PC-3 (cell line): ENCODE measurements at regions not wholly inside any gene's neighbourhood (a gene's known extent, or its start where the extent isn't known, plus 50 kb on each side); places are given as distances from the start of the nearest gene placed in this dataset.

ENCODE experiments used
- ATAC-seq: fragments of 200-7000 bp; cut with Tn5 transposase; 2 replicates; pipeline ENCODE4 v1.9.1; 2020; ENCODE audit warnings: mild to moderate bottlenecking, moderate library complexity
- BruUV-seq: library from RNA; stranded (reverse); fragments of 400-500 nt; replicated peaks from 2 replicates; lab custom pipeline; 2021; lab: Mats Ljungman, UMichigan
- CTCF ChIA-PET: fragments of 300-600 bp; sonication (Branson Sonifier 250); formaldehyde crosslinking; loops from one replicate; lab custom pipeline; 2022; ENCODE audit warnings: antibody characterized with exemption; lab: Charles Lee
- POLR2A ChIA-PET: fragments of 300-600 bp; sonication (Branson Sonifier 250); formaldehyde crosslinking; loops from one replicate; lab custom pipeline; 2022; ENCODE audit warnings: antibody characterized with exemption; ENCODE audit not compliant: unreplicated experiment; lab: Charles Lee
- DNase-seq: peaks from one replicate; pipeline ENCODE4 v3.0.0-alpha.2; 2015
- H2AFZ ChIP-seq: fragments of 300-600 bp; sonication (generic); 2 replicates; pipeline ENCODE4 v1.6.0; 2016; ENCODE audit warnings: antibody characterized with exemption, low read length
- H3F3A ChIP-seq: fragments of 300-600 bp; sonication (generic); one replicate; pipeline ENCODE4 v1.6.0; 2017; ENCODE audit warnings: antibody characterized with exemption, low read length, control low read depth, mild to moderate bottlenecking; ENCODE audit not compliant: unreplicated experiment
- H3K27ac ChIP-seq: fragments of 300-600 bp; sonication (generic); 2 replicates; pipeline ENCODE4 v1.5.1; 2016; ENCODE audit warnings: mild to moderate bottlenecking, low read length
- H3K27me3 ChIP-seq: fragments of 300-600 bp; sonication (generic); 2 replicates; pipeline ENCODE4 v1.6.1; 2016; ENCODE audit warnings: low read length, mixed read lengths
- H3K36me3 ChIP-seq: fragments of 300-600 bp; sonication (generic); 2 replicates; pipeline ENCODE4 v1.6.1; 2016; ENCODE audit warnings: low read depth, mixed run types, low read length, mixed read lengths
- H3K4me1 ChIP-seq: fragments of 300-600 bp; sonication (generic); 2 replicates; pipeline ENCODE4 v1.5.1; 2016; ENCODE audit warnings: low read length; ENCODE audit not compliant: insufficient read depth
- H3K4me2 ChIP-seq: fragments of 300-600 bp; sonication (generic); 2 replicates; pipeline ENCODE4 v1.6.0; 2016; ENCODE audit warnings: low read length
- H3K4me3 ChIP-seq: fragments of 300-600 bp; sonication (generic); 2 replicates; pipeline ENCODE4 v1.5.1; 2016; ENCODE audit warnings: mild to moderate bottlenecking, low read length, mixed read lengths
- H3K79me2 ChIP-seq: fragments of 300-600 bp; sonication (generic); 2 replicates; pipeline ENCODE4 v1.6.1; 2017; ENCODE audit warnings: low read length, mixed read lengths
- H3K9ac ChIP-seq: fragments of 300-600 bp; sonication (generic); 2 replicates; pipeline ENCODE4 v1.6.0; 2016; ENCODE audit warnings: mild to moderate bottlenecking, low read length
- H3K9me2 ChIP-seq: fragments of 300-600 bp; sonication (generic); replicated peaks from 2 replicates; pipeline ENCODE4 v1.6.1; 2016; ENCODE audit warnings: mixed run types, low read length, mixed read lengths
- H3K9me3 ChIP-seq: fragments of 300-600 bp; sonication (generic); 2 replicates; pipeline ENCODE4 v1.6.1; 2016; ENCODE audit warnings: low read length, mixed read lengths
- H4K20me1 ChIP-seq: fragments of 300-600 bp; sonication (generic); 2 replicates; pipeline ENCODE4 v1.6.1; 2016; ENCODE audit warnings: low read length, mixed read lengths
- EZH2 ChIP-seq: fragments of 300-600 bp; sonication (generic); IDR thresholded peaks from one replicate; pipeline ENCODE4 v1.6.1; 2017; ENCODE audit warnings: antibody characterized with exemption, mild to moderate bottlenecking, low read length; ENCODE audit not compliant: unreplicated experiment
- EZH2phosphoT487 ChIP-seq: fragments of 300-600 bp; sonication (generic); IDR thresholded peaks from 2 replicates; pipeline ENCODE4 v1.6.1; 2018; ENCODE audit warnings: mild to moderate bottlenecking, antibody characterized with exemption, low read length, borderline replicate concordance
- intact Hi-C: fragments of 100-400 bp; cut with micrococcal nuclease; formaldehyde crosslinking; loops from 2 replicates; pipeline ENCODE4 v1.9.0; 2023
- TF ChIP-seq, protein P1 (sequence below): fragments of 300-600 bp; sonication (generic); conservative IDR thresholded peaks from 2 replicates; pipeline ENCODE4 v1.5.1; 2017; ENCODE audit warnings: antibody characterized with exemption, low read depth, mild to moderate bottlenecking, low read length

DNA sequence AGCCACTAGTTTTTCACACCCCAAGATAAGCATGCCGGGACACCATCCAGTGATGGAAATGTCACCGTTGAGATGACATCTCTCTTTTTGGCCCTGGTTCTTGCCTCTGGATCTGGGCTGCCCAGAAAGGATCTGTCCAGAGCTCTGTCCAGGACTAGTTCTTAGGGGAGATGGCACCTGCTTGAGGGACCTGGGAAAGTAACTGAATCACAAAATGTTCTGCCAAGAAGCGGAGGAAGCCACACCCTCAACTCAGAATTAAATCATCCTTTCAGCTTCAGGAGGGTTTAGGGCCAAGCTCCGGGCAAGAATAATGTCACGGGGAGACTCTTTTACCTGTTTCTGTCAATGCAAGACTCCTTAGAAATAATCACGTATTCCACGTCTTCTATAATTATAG, 248.6 kb downstream of the MAF start:
- ChIA-PET CTCF (no interaction called here), POLR2A (no interaction called here)
- H3K27me3 ChIP-seq, result no peaks in the 10 kb centered on the region
- no peaks in the 10 kb centered on the region for H3K9me2 ChIP-seq
- no peak overlapping the region for H3K27ac ChIP-seq
- H3K4me1 ChIP-seq, result no peaks in the 10 kb centered on the region
- H3K9me3 ChIP-seq, result no peaks in the 10 kb centered on the region
- no peak overlapping the region for H3K4me3 ChIP-seq
- no TSS peak for BruUV-seq
- H3F3A ChIP-seq, result no peaks in the 10 kb centered on the region
- H3K4me2 ChIP-seq, result no peak overlapping the region
- H2AFZ ChIP-seq, result no peak overlapping the region
- no peak overlapping the region for H3K9ac ChIP-seq
- intact Hi-C loops, result no loop called here
- no peaks in the 10 kb centered on the region for H3K36me3 ChIP-seq
- no peak for DNase-seq
- no peaks in the 10 kb centered on the region for H4K20me1 ChIP-seq
- TF ChIP-seq EZH2 (no peak), EZH2phosphoT487 (no peak)
- TF ChIP-seq, protein P1, sequence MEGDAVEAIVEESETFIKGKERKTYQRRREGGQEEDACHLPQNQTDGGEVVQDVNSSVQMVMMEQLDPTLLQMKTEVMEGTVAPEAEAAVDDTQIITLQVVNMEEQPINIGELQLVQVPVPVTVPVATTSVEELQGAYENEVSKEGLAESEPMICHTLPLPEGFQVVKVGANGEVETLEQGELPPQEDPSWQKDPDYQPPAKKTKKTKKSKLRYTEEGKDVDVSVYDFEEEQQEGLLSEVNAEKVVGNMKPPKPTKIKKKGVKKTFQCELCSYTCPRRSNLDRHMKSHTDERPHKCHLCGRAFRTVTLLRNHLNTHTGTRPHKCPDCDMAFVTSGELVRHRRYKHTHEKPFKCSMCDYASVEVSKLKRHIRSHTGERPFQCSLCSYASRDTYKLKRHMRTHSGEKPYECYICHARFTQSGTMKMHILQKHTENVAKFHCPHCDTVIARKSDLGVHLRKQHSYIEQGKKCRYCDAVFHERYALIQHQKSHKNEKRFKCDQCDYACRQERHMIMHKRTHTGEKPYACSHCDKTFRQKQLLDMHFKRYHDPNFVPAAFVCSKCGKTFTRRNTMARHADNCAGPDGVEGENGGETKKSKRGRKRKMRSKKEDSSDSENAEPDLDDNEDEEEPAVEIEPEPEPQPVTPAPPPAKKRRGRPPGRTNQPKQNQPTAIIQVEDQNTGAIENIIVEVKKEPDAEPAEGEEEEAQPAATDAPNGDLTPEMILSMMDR, result no peak
- H3K79me2 ChIP-seq, result no peaks in the 10 kb centered on the region
- ATAC-seq, result no peak

- ATAC-seq (no peak), DNase-seq (no peak)
- no TSS peak for BruUV-seq
- Histone ChIP-seq H4K20me1 (no peaks in the 10 kb centered on the region), H3K27me3 (no peaks in the 10 kb centered on the region), H3K27ac (no peak overlapping the region), H3K9ac (no peak overlapping the region), H3K4me1 (no peaks in the 10 kb centered on the region), H2AFZ (no peak overlapping the region), H3K4me2 (no peak overlapping the region), H3K79me2 (no peaks in the 10 kb centered on the region), H3K36me3 (no peaks in the 10 kb centered on the region), H3K9me3 (no peaks in the 10 kb centered on the region), H3F3A (no peaks in the 10 kb centered on the region), H3K9me2 (no peaks in the 10 kb centered on the region), H3K4me3 (no peak overlapping the region)
- POLR2A ChIA-PET, result no interaction called here
- TF ChIP-seq, protein P1, result no peak
- no peak for TF ChIP-seq EZH2
- TF ChIP-seq EZH2phosphoT487, result no peak
- intact Hi-C loops, result no loop called here
- CTCF ChIA-PET, result no interaction called here
Measured at GRCh38 chr16:79349803-79350202, 250.7 kb downstream of the MAF start.

DNA sequence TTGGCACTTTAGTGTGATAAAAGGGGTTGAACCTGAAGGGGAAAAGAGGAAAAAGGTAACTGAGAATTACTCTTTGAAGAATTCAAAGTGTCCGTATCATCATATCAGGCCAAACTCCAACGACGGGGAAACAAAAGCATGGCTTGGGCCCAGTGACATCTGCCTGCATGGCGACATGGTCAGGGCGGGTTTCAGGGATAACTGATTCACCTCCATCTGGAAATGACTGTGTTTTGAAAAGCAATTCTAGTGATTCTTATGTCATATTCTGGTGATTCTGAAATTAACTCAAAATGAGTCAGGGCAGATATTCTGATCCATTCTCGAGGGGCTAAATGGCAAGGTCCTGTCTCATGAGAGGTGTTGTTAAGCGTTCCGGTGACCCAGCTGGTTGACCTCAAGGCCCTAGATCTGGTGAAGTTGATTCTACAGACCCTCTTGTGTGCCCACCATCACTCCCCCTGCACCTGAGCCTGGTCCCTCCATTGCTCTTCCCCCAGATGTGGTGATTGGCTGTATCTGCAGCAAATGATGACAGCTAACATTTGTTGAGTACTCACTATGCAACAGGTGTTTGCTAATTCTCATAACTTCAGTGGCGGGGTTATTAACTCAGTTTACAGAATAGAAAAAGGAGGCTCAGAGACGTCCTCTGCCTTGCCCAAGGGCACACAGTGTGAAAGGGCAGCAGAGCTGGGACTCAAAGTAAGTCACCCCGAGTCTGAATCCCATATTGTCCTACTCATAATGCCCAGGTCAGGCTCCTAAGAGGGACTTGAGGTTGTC, 251.8 kb downstream of the MAF start:
- Histone ChIP-seq H3K4me1 (no peaks in the 10 kb centered on the region), H3K27me3 (no peaks in the 10 kb centered on the region), H3K9me3 (no peaks in the 10 kb centered on the region), H3K36me3 (no peaks in the 10 kb centered on the region), H3K4me2 (no peak overlapping the region), H3K9me2 (no peaks in the 10 kb centered on the region), H4K20me1 (no peaks in the 10 kb centered on the region), H3F3A (no peaks in the 10 kb centered on the region), H3K4me3 (no peak overlapping the region), H3K27ac (no peak overlapping the region), H2AFZ (no peak overlapping the region), H3K9ac (no peak overlapping the region), H3K79me2 (no peaks in the 10 kb centered on the region)
- TF ChIP-seq EZH2phosphoT487 (no peak), EZH2 (no peak)
- TF ChIP-seq, protein P1, result no peak
- intact Hi-C loops, result no loop called here
- ChIA-PET CTCF (no interaction called here), POLR2A (no interaction called here)
- DNase-seq (no peak), ATAC-seq (no peak)
- no TSS peak for BruUV-seq
